Uterus (tissue), 3 donors: ENCODE measurements at regions not wholly inside any gene's neighbourhood (a gene's known extent, or its start where the extent isn't known, plus 50 kb on each side); places are given as distances from the start of the nearest gene placed in this dataset.

Experiments
- DNase-seq, 2 donors: peaks; one replicate each; pipeline ENCODE4 v3.0.0-alpha.2; 2019 to 2020
- H3K27ac ChIP-seq, 2 donors: fragments of 200-600 bp; sonication (generic); 1 replicate in 1 of 2; 2 replicates in 1 of 2; pipeline ENCODE4 v1.5.1; 2016 to 2018
- H3K27me3 ChIP-seq, 2 donors: fragments of 200-600 bp; sonication (generic); one replicate each; pipeline ENCODE4 v1.5.1; 2018 to 2019; ENCODE audit warnings: control low read depth in 1 of 2
- H3K36me3 ChIP-seq, 2 donors: fragments of 200-600 bp; sonication (generic); one replicate each; pipeline ENCODE4 v1.5.1; 2019; ENCODE audit warnings: control low read depth in 1 of 2
- H3K4me1 ChIP-seq, 2 donors: fragments of 200-600 bp; sonication (generic); one replicate each; pipeline ENCODE4 v1.5.1; 2018 to 2019; ENCODE audit warnings: control low read depth in 1 of 2
- H3K4me3 ChIP-seq, 2 donors: fragments of 200-600 bp; sonication (generic); 1 replicate in 1 of 2; 2 replicates in 1 of 2; pipeline ENCODE4 v1.5.1; 2018 to 2019; ENCODE audit warnings: mild to moderate bottlenecking in 1 of 2
- H3K9me3 ChIP-seq, 2 donors: fragments of 200-600 bp; sonication (generic); one replicate each; pipeline ENCODE4 v1.5.1; 2019; ENCODE audit warnings: control low read depth in 1 of 2
- CTCF ChIP-seq, 4 experiments: fragments of 200-600 bp in 2 of 4; fragments of 450-650 bp in 2 of 4; sonication (generic) in 2 of 4; IDR thresholded peaks; one replicate each; pipeline ENCODE4 v1.5.1; 2016 to 2019; ENCODE audit warnings: antibody characterized with exemption in 4 of 4, mild to moderate bottlenecking in 2 of 4, moderate library complexity in 1 of 4
- POLR2A ChIP-seq, 2 donors: fragments of 450-650 bp; IDR thresholded peaks; one replicate each; pipeline ENCODE4 v1.6.1; 2016; ENCODE audit warnings: antibody characterized with exemption in 2 of 2, mild to moderate bottlenecking in 1 of 2, moderate library complexity in 1 of 2
- intact Hi-C: fragments of 100-400 bp; cut with DNase I; formaldehyde crosslinking; loops from one replicate; pipeline ENCODE4 v1.15.1; 2023; ENCODE audit warnings: low total_unique reads
- donor health status: DM: yes; HTN: yes; CAD: no.

GRCh38 chr5:91252916-91253315 is 130.2 kb downstream of the ARRDC3 start:
- no peaks in the 10 kb centered on the region for H3K4me1 ChIP-seq
- no peak overlapping the region for H3K27ac ChIP-seq
- intact Hi-C loops, result no loop called here
- TF ChIP-seq CTCF (IDR thresholded peaks at IDR 0.05) (no peak), POLR2A (IDR thresholded peaks at IDR 0.05) (no peak)
- H3K9me3 ChIP-seq, result no peaks in the 10 kb centered on the region
- H3K4me3 ChIP-seq, result no peak overlapping the region
- H3K27me3 ChIP-seq, result no peaks in the 10 kb centered on the region
- DNase-seq, result no peak
- H3K36me3 ChIP-seq, result no peaks in the 10 kb centered on the region

GRCh38 chr5:91245871-91246270 is 137.2 kb downstream of the ARRDC3 start:
- H3K4me3 ChIP-seq, result no peak overlapping the region
- intact Hi-C loops, result no loop called here
- H3K27ac ChIP-seq, result no peak overlapping the region
- DNase-seq, result no peak
- no peaks in the 10 kb centered on the region for H3K9me3 ChIP-seq
- TF ChIP-seq POLR2A (IDR thresholded peaks at IDR 0.05) (no peak), CTCF (IDR thresholded peaks at IDR 0.05) (no peak)
- no peaks in the 10 kb centered on the region for H3K36me3 ChIP-seq
- no peaks in the 10 kb centered on the region for H3K4me1 ChIP-seq
- no peaks in the 10 kb centered on the region for H3K27me3 ChIP-seq

- no peak for DNase-seq
- H3K9me3 ChIP-seq, result no peaks in the 10 kb centered on the region
- no peak for TF ChIP-seq POLR2A (IDR thresholded peaks at IDR 0.05)
- TF ChIP-seq CTCF (IDR thresholded peaks at IDR 0.05), result no peak
- no peaks in the 10 kb centered on the region for H3K27me3 ChIP-seq
- H3K27ac ChIP-seq, result no peak overlapping the region
- no peaks in the 10 kb centered on the region for H3K4me1 ChIP-seq
- no peak overlapping the region for H3K4me3 ChIP-seq
- H3K36me3 ChIP-seq, result no peaks in the 10 kb centered on the region
- intact Hi-C loops, result no loop called here
Observed at GRCh38 chr5:91245074-91245452, 138.1 kb downstream of the ARRDC3 start.

- TF ChIP-seq CTCF (IDR thresholded peaks at IDR 0.05), result no peak
- TF ChIP-seq POLR2A (IDR thresholded peaks at IDR 0.05), result no peak
- no peaks in the 10 kb centered on the region for H3K36me3 ChIP-seq
- H3K27me3 ChIP-seq, result no peaks in the 10 kb centered on the region
- intact Hi-C loops, result no loop called here
- DNase-seq, result no peak
- H3K27ac ChIP-seq, result no peak overlapping the region
- H3K9me3 ChIP-seq, result no peaks in the 10 kb centered on the region
- H3K4me1 ChIP-seq, result no peaks in the 10 kb centered on the region
- H3K4me3 ChIP-seq, result no peak overlapping the region
Observed at GRCh38 chr5:91244380-91245073, 138.6 kb downstream of the ARRDC3 start.

- no peaks in the 10 kb centered on the region for H3K36me3 ChIP-seq
- intact Hi-C loops, result no loop called here
- no peak for DNase-seq
Observed at GRCh38 chr5:91243852-91244251, 139.3 kb downstream of the ARRDC3 start.

More at GRCh38 chr5:91243852-91244251, 139.3 kb downstream of the ARRDC3 start:
- H3K9me3 ChIP-seq, result no peaks in the 10 kb centered on the region
- H3K27ac ChIP-seq, result no peak overlapping the region
- TF ChIP-seq POLR2A (IDR thresholded peaks at IDR 0.05) (no peak), CTCF (IDR thresholded peaks at IDR 0.05) (no peak)
- no peaks in the 10 kb centered on the region for H3K4me1 ChIP-seq
- H3K27me3 ChIP-seq, result no peaks in the 10 kb centered on the region
- no peak overlapping the region for H3K4me3 ChIP-seq
